PC-9 (cell line): ENCODE measurements at regions not wholly inside any gene's neighbourhood (a gene's known extent, or its start where the extent isn't known, plus 50 kb on each side); places are given as distances from the start of the nearest gene placed in this dataset.

ENCODE experiments used
- BruUV-seq: library from RNA; stranded (reverse); fragments of 400-500 nt; replicated peaks from 2 replicates; lab custom pipeline; 2021; lab: Mats Ljungman, UMichigan
- CTCF ChIA-PET: fragments of 300-600 bp; sonication (Branson Sonifier 250); formaldehyde crosslinking; loops from one replicate; lab custom pipeline; 2022; ENCODE audit warnings: antibody characterized with exemption; lab: Charles Lee
- POLR2A ChIA-PET: fragments of 300-600 bp; sonication (Branson Sonifier 250); formaldehyde crosslinking; loops from one replicate; lab custom pipeline; 2022; ENCODE audit warnings: antibody characterized with exemption; ENCODE audit not compliant: unreplicated experiment; lab: Charles Lee
- DNase-seq, 2 experiments: peaks; one replicate each; pipeline versions ENCODE4 v3.0.0 to v3.0.0-alpha.2; 2015 to 2022; ENCODE audit warnings: mixed read lengths in 1 of 2
- H2AFZ ChIP-seq: fragments of 200-600 bp; sonication (generic); 2 replicates; pipeline ENCODE4 v1.8.1; 2017; ENCODE audit warnings: antibody characterized with exemption
- H3F3A ChIP-seq: fragments of 200-600 bp; sonication (generic); 2 replicates; pipeline ENCODE4 v1.8.1; 2017; ENCODE audit warnings: antibody characterized with exemption, mild to moderate bottlenecking, low read depth; ENCODE audit not compliant: insufficient read depth
- H3K27ac ChIP-seq: fragments of 200-600 bp; sonication (generic); 2 replicates; pipeline ENCODE4 v1.6.1; 2016; ENCODE audit warnings: mixed run types
- H3K27me3 ChIP-seq: fragments of 200-600 bp; sonication (generic); 2 replicates; pipeline ENCODE4 v1.6.1; 2016; ENCODE audit warnings: low read depth, mixed run types; ENCODE audit not compliant: insufficient read depth
- H3K36me3 ChIP-seq: fragments of 200-600 bp; sonication (generic); 2 replicates; pipeline ENCODE4 v1.6.1; 2016; ENCODE audit warnings: low read depth, mixed run types
- H3K4me1 ChIP-seq: fragments of 200-600 bp; sonication (generic); replicated peaks from 2 replicates; pipeline ENCODE4 v1.6.1; 2016; ENCODE audit warnings: mixed run types; ENCODE audit not compliant: insufficient read depth
- H3K4me2 ChIP-seq: fragments of 200-600 bp; sonication (generic); 2 replicates; pipeline ENCODE4 v1.6.1; 2017; ENCODE audit warnings: mixed run types
- H3K4me3 ChIP-seq: fragments of 200-600 bp; sonication (generic); 2 replicates; pipeline ENCODE4 v1.6.1; 2016; ENCODE audit warnings: mixed run types
- H3K79me2 ChIP-seq: fragments of 200-600 bp; sonication (generic); 2 replicates; pipeline ENCODE4 v1.6.1; 2017; ENCODE audit warnings: low read depth, mixed run types
- H3K9me2 ChIP-seq: fragments of 200-600 bp; sonication (generic); 2 replicates; pipeline ENCODE4 v1.8.1; 2017; ENCODE audit warnings: mild to moderate bottlenecking; ENCODE audit not compliant: insufficient read depth
- H3K9me3 ChIP-seq: fragments of 200-600 bp; sonication (generic); 2 replicates; pipeline ENCODE4 v1.8.1; 2016; ENCODE audit warnings: low read depth; ENCODE audit not compliant: insufficient read depth
- H4K20me1 ChIP-seq: fragments of 200-600 bp; sonication (generic); 2 replicates; pipeline ENCODE4 v1.8.1; 2017; ENCODE audit not compliant: insufficient read depth
- CTCF ChIP-seq: fragments of 200-600 bp; sonication (generic); conservative IDR thresholded peaks from 2 replicates; pipeline ENCODE4 v1.6.1; 2017; ENCODE audit warnings: mixed run types, antibody characterized with exemption, mild to moderate bottlenecking, moderate library complexity
- EZH2 ChIP-seq: fragments of 200-600 bp; sonication (generic); IDR thresholded peaks from 2 replicates; pipeline ENCODE4 v1.8.0; 2017; ENCODE audit warnings: antibody characterized with exemption, low read depth
- intact Hi-C: fragments of 100-400 bp; cut with micrococcal nuclease; formaldehyde crosslinking; loops from one replicate; pipeline ENCODE4 v1.10.0; 2022; ENCODE audit not compliant: unreplicated experiment

- no peaks in the 10 kb centered on the region for H4K20me1 ChIP-seq
- H3K4me1 ChIP-seq: no peaks in the 10 kb centered on the region
- H3K27ac ChIP-seq: no peak overlapping the region
- intact Hi-C loops: no loop called here
- H3K9me3 ChIP-seq: no peaks in the 10 kb centered on the region
- POLR2A ChIA-PET: no interaction called here
- H3K4me2 ChIP-seq: no peak overlapping the region
- no peaks in the 10 kb centered on the region for H3K27me3 ChIP-seq
- no peaks in the 10 kb centered on the region for H3K36me3 ChIP-seq
- no peaks in the 10 kb centered on the region for H3K9me2 ChIP-seq
- H3K79me2 ChIP-seq: no peaks in the 10 kb centered on the region
- no TSS peak for BruUV-seq
- no peak overlapping the region for H3K4me3 ChIP-seq
- no peak for DNase-seq
- no peaks in the 10 kb centered on the region for H3F3A ChIP-seq
- CTCF ChIA-PET: no interaction called here
- no peak for TF ChIP-seq EZH2
- no peak for TF ChIP-seq CTCF
- H2AFZ ChIP-seq: no peak overlapping the region
Observed at GRCh38 chr15:47184003-47184907, 533.0 kb upstream of the SEMA6D start.

- intact Hi-C loops: no loop called here
- H3K9me2 ChIP-seq: no peaks in the 10 kb centered on the region
- H3F3A ChIP-seq: no peaks in the 10 kb centered on the region
- no peaks in the 10 kb centered on the region for H3K9me3 ChIP-seq
- TF ChIP-seq EZH2 (no peak), CTCF (no peak)
- no peak overlapping the region for H2AFZ ChIP-seq
- no peak overlapping the region for H3K27ac ChIP-seq
- H3K4me1 ChIP-seq: no peaks in the 10 kb centered on the region
- BruUV-seq: no TSS peak
- no peaks in the 10 kb centered on the region for H3K79me2 ChIP-seq
- H3K36me3 ChIP-seq: no peaks in the 10 kb centered on the region
- H3K4me2 ChIP-seq: no peak overlapping the region
- H4K20me1 ChIP-seq: no peaks in the 10 kb centered on the region
- ChIA-PET CTCF (no interaction called here), POLR2A (no interaction called here)
- no peaks in the 10 kb centered on the region for H3K27me3 ChIP-seq
- no peak overlapping the region for H3K4me3 ChIP-seq
- no peak for DNase-seq
Observed at GRCh38 chr15:47184908-47185801, 532.1 kb upstream of the SEMA6D start.

GRCh38 chr15:47186075-47186474 is 531.2 kb upstream of the SEMA6D start:
- no peaks in the 10 kb centered on the region for H4K20me1 ChIP-seq
- H3F3A ChIP-seq: no peaks in the 10 kb centered on the region
- ChIA-PET POLR2A (no interaction called here), CTCF (no interaction called here)
- H3K9me2 ChIP-seq: no peaks in the 10 kb centered on the region
- intact Hi-C loops: no loop called here
- DNase-seq: no peak
- no peaks in the 10 kb centered on the region for H3K36me3 ChIP-seq
- H3K4me2 ChIP-seq: no peak overlapping the region
- no peak for TF ChIP-seq EZH2
- TF ChIP-seq CTCF: no peak
- H3K9me3 ChIP-seq: no peaks in the 10 kb centered on the region
- no peaks in the 10 kb centered on the region for H3K79me2 ChIP-seq
- BruUV-seq: no TSS peak
- H3K4me1 ChIP-seq: no peaks in the 10 kb centered on the region
- H3K4me3 ChIP-seq: no peak overlapping the region
- no peaks in the 10 kb centered on the region for H3K27me3 ChIP-seq
- no peak overlapping the region for H2AFZ ChIP-seq
- H3K27ac ChIP-seq: no peak overlapping the region
